GM23338 (cell line): ENCODE measurements at regions not wholly inside any gene's neighbourhood (a gene's known extent, or its start where the extent isn't known, plus 50 kb on each side); places are given as distances from the start of the nearest gene placed in this dataset.

Experiments used
- ATAC-seq: fragments of 200-7000 bp; cut with Tn5 transposase; 3 replicates; pipeline ENCODE4 v1.9.1; 2020
- DNase-seq: peaks from one replicate; pipeline ENCODE4 v3.0.0-alpha.2; 2015; ENCODE audit warnings: low spot score
- H2AFZ ChIP-seq: fragments of 200-600 bp; sonication (generic); 2 replicates; pipeline ENCODE4 v1.8.0; 2016; ENCODE audit warnings: antibody characterized with exemption, mild to moderate bottlenecking, moderate library complexity
- H3F3A ChIP-seq: fragments of 200-600 bp; sonication (generic); replicated peaks from 2 replicates; pipeline ENCODE4 v1.8.0; 2017; ENCODE audit warnings: antibody characterized with exemption, mixed run types, low read depth
- H3K27ac ChIP-seq: fragments of 200-600 bp; sonication (generic); 2 replicates; pipeline ENCODE4 v1.6.1; 2016; ENCODE audit warnings: low read depth
- H3K27me3 ChIP-seq: fragments of 200-600 bp; sonication (generic); 2 replicates; pipeline ENCODE4 v1.8.0; 2016; ENCODE audit warnings: mild to moderate bottlenecking, mixed run types, moderate library complexity; ENCODE audit not compliant: insufficient read depth
- H3K36me3 ChIP-seq: fragments of 200-600 bp; sonication (generic); 2 replicates; pipeline ENCODE4 v1.8.0; 2016; ENCODE audit warnings: mild to moderate bottlenecking; ENCODE audit not compliant: insufficient read depth
- H3K4me1 ChIP-seq: fragments of 200-600 bp; sonication (generic); 2 replicates; pipeline ENCODE4 v1.8.0; 2016; ENCODE audit warnings: mild to moderate bottlenecking, moderate library complexity; ENCODE audit not compliant: insufficient read depth
- H3K4me2 ChIP-seq: fragments of 200-600 bp; sonication (generic); 2 replicates; pipeline ENCODE4 v1.7.1; 2017; ENCODE audit warnings: mixed run types
- H3K4me3 ChIP-seq: fragments of 200-600 bp; sonication (generic); 2 replicates; pipeline ENCODE4 v1.6.1; 2016; ENCODE audit warnings: mixed run types
- H3K79me2 ChIP-seq: fragments of 200-600 bp; sonication (generic); replicated peaks from 2 replicates; pipeline ENCODE4 v1.8.0; 2017; ENCODE audit warnings: mild to moderate bottlenecking; ENCODE audit not compliant: insufficient read depth
- H3K9me2 ChIP-seq: fragments of 200-600 bp; sonication (generic); 2 replicates; pipeline ENCODE4 v1.8.0; 2017; ENCODE audit not compliant: insufficient read depth
- H4K20me1 ChIP-seq: fragments of 200-600 bp; sonication (generic); replicated peaks from 2 replicates; pipeline ENCODE4 v1.8.0; 2017; ENCODE audit warnings: mild to moderate bottlenecking; ENCODE audit not compliant: insufficient read depth
- H3K27ac Mint-ChIP-seq: 2 replicates; pipeline ENCODE4 v1.8.0; 2020; ENCODE audit warnings: inconsistent platforms, mild to moderate bottlenecking, moderate library complexity, mixed read lengths
- H3K27me3 Mint-ChIP-seq: 3 replicates; pipeline ENCODE4 v1.8.0; 2022; ENCODE audit warnings: low read depth, mild to moderate bottlenecking, moderate library complexity, mixed read lengths, inconsistent platforms; ENCODE audit not compliant: insufficient read depth, poor library complexity
- H3K36me3 Mint-ChIP-seq: 3 replicates; pipeline ENCODE4 v1.8.0; 2021; ENCODE audit warnings: low read depth, mild to moderate bottlenecking, inconsistent platforms, moderate library complexity, mixed read lengths
- H3K4me1 Mint-ChIP-seq: 3 replicates; pipeline ENCODE4 v1.8.0; 2020; ENCODE audit warnings: mild to moderate bottlenecking, inconsistent platforms, mixed read lengths
- H3K4me3 Mint-ChIP-seq: 3 replicates; pipeline ENCODE4 v1.8.0; 2021; ENCODE audit warnings: moderate library complexity, mild to moderate bottlenecking, inconsistent platforms, mixed read lengths
- H3K9me3 Mint-ChIP-seq: 3 replicates; pipeline ENCODE4 v1.8.0; 2020; ENCODE audit warnings: moderate library complexity, mild to moderate bottlenecking, inconsistent platforms, mixed read lengths
- CREB1 ChIP-seq: fragments of 250-450 bp; sonication (Bioruptor Pico); IDR thresholded peaks from 2 replicates; pipeline ENCODE4 v1.5.0; 2020; ENCODE audit warnings: low read depth, mild to moderate bottlenecking, moderate library complexity
- CTCF ChIP-seq, 2 experiments: fragments of 200-600 bp in 1 of 2; sonication (generic) in 1 of 2; conservative IDR thresholded peaks; 2 replicates each; pipeline versions ENCODE4 v1.5.1 to v1.6.1; 2016 to 2017; ENCODE audit warnings: antibody characterized with exemption in 2 of 2, low read depth in 2 of 2, mild to moderate bottlenecking in 2 of 2, moderate library complexity in 1 of 2
- ETS1 ChIP-seq: IDR thresholded peaks from 2 replicates; pipeline ENCODE4 v1.6.1; 2016; ENCODE audit warnings: antibody characterized with exemption
- EZH2 ChIP-seq: fragments of 200-600 bp; sonication (generic); IDR thresholded peaks from one replicate; pipeline ENCODE4 v1.8.0; 2017; ENCODE audit warnings: antibody characterized with exemption, mild to moderate bottlenecking, low read depth; ENCODE audit not compliant: unreplicated experiment
- EZH2phosphoT487 ChIP-seq: fragments of 200-600 bp; sonication (generic); IDR thresholded peaks from one replicate; pipeline ENCODE4 v1.8.1; 2018; ENCODE audit warnings: antibody characterized with exemption; ENCODE audit not compliant: unreplicated experiment
- JUNB ChIP-seq: IDR thresholded peaks from one replicate; pipeline ENCODE4 v1.6.1; 2016; ENCODE audit warnings: antibody characterized with exemption; ENCODE audit not compliant: unreplicated experiment
- NANOG ChIP-seq: IDR thresholded peaks from 2 replicates; pipeline ENCODE4 v1.6.1; 2016; ENCODE audit warnings: antibody characterized with exemption, borderline replicate concordance
- POLR2AphosphoS5 ChIP-seq: IDR thresholded peaks from 2 replicates; pipeline ENCODE4 v1.6.1; 2016; ENCODE audit warnings: antibody characterized with exemption, low read depth
- STAT1 ChIP-seq: IDR thresholded peaks from one replicate; pipeline ENCODE4 v1.6.1; 2016; ENCODE audit warnings: antibody characterized with exemption; ENCODE audit not compliant: unreplicated experiment
- ZNF114 ChIP-seq: fragments of 250-450 bp; sonication (Bioruptor Pico); IDR thresholded peaks from 2 replicates; pipeline ENCODE4 v1.5.0; 2020; ENCODE audit warnings: mild to moderate bottlenecking, moderate library complexity
- ZNF331 ChIP-seq: fragments of 250-450 bp; sonication (Bioruptor Pico); IDR thresholded peaks from 2 replicates; pipeline ENCODE4 v1.5.0; 2020; ENCODE audit warnings: low read depth, mild to moderate bottlenecking, moderate library complexity
- TF ChIP-seq, protein P1 (sequence below): IDR thresholded peaks from one replicate; pipeline ENCODE4 v1.6.1; 2018; ENCODE audit warnings: antibody characterized with exemption; ENCODE audit not compliant: unreplicated experiment
- TF ChIP-seq, protein P2 (sequence below): fragments of 250-450 bp; sonication (Bioruptor Pico); IDR thresholded peaks from 2 replicates; pipeline ENCODE4 v1.5.0; 2020; ENCODE audit warnings: mild to moderate bottlenecking, moderate library complexity

DNA sequence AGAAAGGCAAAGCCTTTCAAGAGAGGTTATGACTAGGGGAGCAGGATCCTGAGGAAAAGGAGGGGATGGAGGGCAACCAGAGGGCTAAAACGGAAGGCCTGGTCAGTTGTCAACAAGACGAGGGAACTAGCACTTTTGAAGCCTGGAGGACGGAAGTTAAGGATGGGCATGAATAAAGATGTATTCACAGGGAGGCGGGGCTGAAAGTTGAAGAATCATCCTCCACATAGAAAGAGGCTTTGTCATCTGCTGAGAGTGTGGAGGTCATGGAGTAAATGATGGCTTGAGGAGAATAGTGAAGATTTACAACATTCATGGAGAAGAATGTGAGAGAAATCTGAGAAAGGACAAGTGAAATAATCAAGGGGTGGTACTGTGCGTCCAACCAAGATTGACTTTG is 137.5 kb downstream of the MAGEB17 start:
- no peaks in the 10 kb centered on the region; the same call in 1 of the 3 replicates for H3K9me3 Mint-ChIP-seq
- Histone ChIP-seq H3K79me2 (no peaks in the 10 kb centered on the region), H3K4me3 (no peak overlapping the region), H3K27ac (no peak overlapping the region), H3K27me3 (no peaks in the 10 kb centered on the region), H4K20me1 (no peaks in the 10 kb centered on the region), H3K9me2 (peaks cover 3% of the 10 kb centered on the region; the same call in 1 of the 2 replicates), H3K4me2 (no peak overlapping the region), H3K36me3 (no peaks in the 10 kb centered on the region), H2AFZ (no peak overlapping the region), H3F3A (no peaks in the 10 kb centered on the region), H3K4me1 (peaks cover 4% of the 10 kb centered on the region; the same call in 1 of the 2 replicates)
- DNase-seq: no peak
- H3K4me1 Mint-ChIP-seq: no peaks in the 10 kb centered on the region; the same call in 2 of the 3 replicates
- H3K36me3 Mint-ChIP-seq: no peaks in the 10 kb centered on the region
- ATAC-seq: no peak
- H3K27me3 Mint-ChIP-seq: no peaks in the 10 kb centered on the region
- H3K27ac Mint-ChIP-seq: no peak overlapping the region
- TF ChIP-seq, protein P1, sequence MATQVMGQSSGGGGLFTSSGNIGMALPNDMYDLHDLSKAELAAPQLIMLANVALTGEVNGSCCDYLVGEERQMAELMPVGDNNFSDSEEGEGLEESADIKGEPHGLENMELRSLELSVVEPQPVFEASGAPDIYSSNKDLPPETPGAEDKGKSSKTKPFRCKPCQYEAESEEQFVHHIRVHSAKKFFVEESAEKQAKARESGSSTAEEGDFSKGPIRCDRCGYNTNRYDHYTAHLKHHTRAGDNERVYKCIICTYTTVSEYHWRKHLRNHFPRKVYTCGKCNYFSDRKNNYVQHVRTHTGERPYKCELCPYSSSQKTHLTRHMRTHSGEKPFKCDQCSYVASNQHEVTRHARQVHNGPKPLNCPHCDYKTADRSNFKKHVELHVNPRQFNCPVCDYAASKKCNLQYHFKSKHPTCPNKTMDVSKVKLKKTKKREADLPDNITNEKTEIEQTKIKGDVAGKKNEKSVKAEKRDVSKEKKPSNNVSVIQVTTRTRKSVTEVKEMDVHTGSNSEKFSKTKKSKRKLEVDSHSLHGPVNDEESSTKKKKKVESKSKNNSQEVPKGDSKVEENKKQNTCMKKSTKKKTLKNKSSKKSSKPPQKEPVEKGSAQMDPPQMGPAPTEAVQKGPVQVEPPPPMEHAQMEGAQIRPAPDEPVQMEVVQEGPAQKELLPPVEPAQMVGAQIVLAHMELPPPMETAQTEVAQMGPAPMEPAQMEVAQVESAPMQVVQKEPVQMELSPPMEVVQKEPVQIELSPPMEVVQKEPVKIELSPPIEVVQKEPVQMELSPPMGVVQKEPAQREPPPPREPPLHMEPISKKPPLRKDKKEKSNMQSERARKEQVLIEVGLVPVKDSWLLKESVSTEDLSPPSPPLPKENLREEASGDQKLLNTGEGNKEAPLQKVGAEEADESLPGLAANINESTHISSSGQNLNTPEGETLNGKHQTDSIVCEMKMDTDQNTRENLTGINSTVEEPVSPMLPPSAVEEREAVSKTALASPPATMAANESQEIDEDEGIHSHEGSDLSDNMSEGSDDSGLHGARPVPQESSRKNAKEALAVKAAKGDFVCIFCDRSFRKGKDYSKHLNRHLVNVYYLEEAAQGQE: no peak
- TF ChIP-seq EZH2phosphoT487 (no peak), POLR2AphosphoS5 (no peak), NANOG (no peak), JUNB (no peak), STAT1 (no peak), EZH2 (no peak), ZNF114 (CRISPR knock-in tag) (no peak), CREB1 (CRISPR knock-in tag) (no peak), ETS1 (no peak), CTCF (conservative IDR thresholded peaks at IDR 0.05; ENCODE audit: low read depth in 2 of 2) (no peak), ZNF331 (CRISPR knock-in tag) (no peak)
- TF ChIP-seq, protein P2, sequence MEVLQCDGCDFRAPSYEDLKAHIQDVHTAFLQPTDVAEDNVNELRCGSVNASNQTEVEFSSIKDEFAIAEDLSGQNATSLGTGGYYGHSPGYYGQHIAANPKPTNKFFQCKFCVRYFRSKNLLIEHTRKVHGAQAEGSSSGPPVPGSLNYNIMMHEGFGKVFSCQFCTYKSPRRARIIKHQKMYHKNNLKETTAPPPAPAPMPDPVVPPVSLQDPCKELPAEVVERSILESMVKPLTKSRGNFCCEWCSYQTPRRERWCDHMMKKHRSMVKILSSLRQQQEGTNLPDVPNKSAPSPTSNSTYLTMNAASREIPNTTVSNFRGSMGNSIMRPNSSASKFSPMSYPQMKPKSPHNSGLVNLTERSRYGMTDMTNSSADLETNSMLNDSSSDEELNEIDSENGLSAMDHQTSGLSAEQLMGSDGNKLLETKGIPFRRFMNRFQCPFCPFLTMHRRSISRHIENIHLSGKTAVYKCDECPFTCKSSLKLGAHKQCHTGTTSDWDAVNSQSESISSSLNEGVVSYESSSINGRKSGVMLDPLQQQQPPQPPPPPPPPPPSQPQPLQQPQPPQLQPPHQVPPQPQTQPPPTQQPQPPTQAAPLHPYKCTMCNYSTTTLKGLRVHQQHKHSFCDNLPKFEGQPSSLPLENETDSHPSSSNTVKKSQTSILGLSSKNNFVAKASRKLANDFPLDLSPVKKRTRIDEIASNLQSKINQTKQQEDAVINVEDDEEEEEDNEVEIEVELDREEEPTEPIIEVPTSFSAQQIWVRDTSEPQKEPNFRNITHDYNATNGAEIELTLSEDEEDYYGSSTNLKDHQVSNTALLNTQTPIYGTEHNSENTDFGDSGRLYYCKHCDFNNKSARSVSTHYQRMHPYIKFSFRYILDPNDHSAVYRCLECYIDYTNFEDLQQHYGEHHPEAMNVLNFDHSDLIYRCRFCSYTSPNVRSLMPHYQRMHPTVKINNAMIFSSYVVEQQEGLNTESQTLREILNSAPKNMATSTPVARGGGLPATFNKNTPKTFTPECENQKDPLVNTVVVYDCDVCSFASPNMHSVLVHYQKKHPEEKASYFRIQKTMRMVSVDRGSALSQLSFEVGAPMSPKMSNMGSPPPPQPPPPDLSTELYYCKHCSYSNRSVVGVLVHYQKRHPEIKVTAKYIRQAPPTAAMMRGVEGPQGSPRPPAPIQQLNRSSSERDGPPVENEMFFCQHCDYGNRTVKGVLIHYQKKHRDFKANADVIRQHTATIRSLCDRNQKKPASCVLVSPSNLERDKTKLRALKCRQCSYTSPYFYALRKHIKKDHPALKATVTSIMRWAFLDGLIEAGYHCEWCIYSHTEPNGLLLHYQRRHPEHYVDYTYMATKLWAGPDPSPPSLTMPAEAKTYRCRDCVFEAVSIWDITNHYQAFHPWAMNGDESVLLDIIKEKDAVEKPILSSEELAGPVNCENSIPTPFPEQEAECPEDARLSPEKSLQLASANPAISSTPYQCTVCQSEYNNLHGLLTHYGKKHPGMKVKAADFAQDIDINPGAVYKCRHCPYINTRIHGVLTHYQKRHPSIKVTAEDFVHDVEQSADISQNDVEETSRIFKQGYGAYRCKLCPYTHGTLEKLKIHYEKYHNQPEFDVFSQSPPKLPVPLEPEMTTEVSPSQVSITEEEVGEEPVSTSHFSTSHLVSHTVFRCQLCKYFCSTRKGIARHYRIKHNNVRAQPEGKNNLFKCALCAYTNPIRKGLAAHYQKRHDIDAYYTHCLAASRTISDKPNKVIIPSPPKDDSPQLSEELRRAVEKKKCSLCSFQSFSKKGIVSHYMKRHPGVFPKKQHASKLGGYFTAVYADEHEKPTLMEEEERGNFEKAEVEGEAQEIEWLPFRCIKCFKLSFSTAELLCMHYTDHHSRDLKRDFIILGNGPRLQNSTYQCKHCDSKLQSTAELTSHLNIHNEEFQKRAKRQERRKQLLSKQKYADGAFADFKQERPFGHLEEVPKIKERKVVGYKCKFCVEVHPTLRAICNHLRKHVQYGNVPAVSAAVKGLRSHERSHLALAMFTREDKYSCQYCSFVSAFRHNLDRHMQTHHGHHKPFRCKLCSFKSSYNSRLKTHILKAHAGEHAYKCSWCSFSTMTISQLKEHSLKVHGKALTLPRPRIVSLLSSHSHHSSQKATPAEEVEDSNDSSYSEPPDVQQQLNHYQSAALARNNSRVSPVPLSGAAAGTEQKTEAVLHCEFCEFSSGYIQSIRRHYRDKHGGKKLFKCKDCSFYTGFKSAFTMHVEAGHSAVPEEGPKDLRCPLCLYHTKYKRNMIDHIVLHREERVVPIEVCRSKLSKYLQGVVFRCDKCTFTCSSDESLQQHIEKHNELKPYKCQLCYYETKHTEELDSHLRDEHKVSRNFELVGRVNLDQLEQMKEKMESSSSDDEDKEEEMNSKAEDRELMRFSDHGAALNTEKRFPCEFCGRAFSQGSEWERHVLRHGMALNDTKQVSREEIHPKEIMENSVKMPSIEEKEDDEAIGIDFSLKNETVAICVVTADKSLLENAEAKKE (CRISPR knock-in tag): no peak
- no peak overlapping the region for H3K4me3 Mint-ChIP-seq
